ENCODE measurements at regions not wholly inside any gene's neighbourhood (a gene's known extent, or its start where the extent isn't known, plus 50 kb on each side); places are given as distances from the start of the nearest gene placed in this dataset.

GRCh38 chr13:79907527-79907926 is 426.6 kb downstream of the NDFIP2 start:
- Histone ChIP-seq H3K27me3 (ENCODE audit: control insufficient read depth, insufficient read depth, low read length) (no peaks in the 10 kb centered on the region), H3K4me3 (ENCODE audit: low read depth, low read length) (no peak overlapping the region), H3K36me3 (ENCODE audit: control insufficient read depth, insufficient read depth, low read length) (no peaks in the 10 kb centered on the region)
- no peak for DNase-seq (ENCODE audit: low read depth)
- no peak for TF ChIP-seq CTCF (IDR thresholded peaks at IDR 0.05; ENCODE audit: insufficient read depth, low read length, poor library complexity, severe bottlenecking)

GRCh38 chr13:79906345-79906744 is 425.4 kb downstream of the NDFIP2 start:
- DNase-seq (ENCODE audit: low read depth) = no peak
- no peak overlapping the region for H3K4me3 ChIP-seq (ENCODE audit: low read depth, low read length)
- TF ChIP-seq CTCF (IDR thresholded peaks at IDR 0.05; ENCODE audit: insufficient read depth, low read length, poor library complexity, severe bottlenecking) = no peak
- H3K27me3 ChIP-seq (ENCODE audit: control insufficient read depth, insufficient read depth, low read length) = no peaks in the 10 kb centered on the region
- no peaks in the 10 kb centered on the region for H3K36me3 ChIP-seq (ENCODE audit: control insufficient read depth, insufficient read depth, low read length)

- Histone ChIP-seq H3K27me3 (ENCODE audit: control insufficient read depth, insufficient read depth, low read length) (no peaks in the 10 kb centered on the region), H3K36me3 (ENCODE audit: control insufficient read depth, insufficient read depth, low read length) (no peaks in the 10 kb centered on the region), H3K4me3 (ENCODE audit: low read depth, low read length) (no peak overlapping the region)
- no peak for TF ChIP-seq CTCF (IDR thresholded peaks at IDR 0.05; ENCODE audit: insufficient read depth, low read length, poor library complexity, severe bottlenecking)
- no peak for DNase-seq (ENCODE audit: low read depth)
Observed at GRCh38 chr13:79905018-79905417, 424.1 kb downstream of the NDFIP2 start.

- TF ChIP-seq CTCF (IDR thresholded peaks at IDR 0.05; ENCODE audit: insufficient read depth, low read length, poor library complexity, severe bottlenecking) = no peak
- peak; percentile 23 for DNase-seq (ENCODE audit: low read depth)
- no peaks in the 10 kb centered on the region for H3K36me3 ChIP-seq (ENCODE audit: control insufficient read depth, insufficient read depth, low read length)
Observed at GRCh38 chr13:79904581-79904980, 423.6 kb downstream of the NDFIP2 start.

GRCh38 chr13:79901336-79901735 is 420.4 kb downstream of the NDFIP2 start:
- Histone ChIP-seq H3K36me3 (ENCODE audit: control insufficient read depth, insufficient read depth, low read length) (no peaks in the 10 kb centered on the region), H3K4me3 (ENCODE audit: low read depth, low read length) (no peak overlapping the region), H3K27me3 (ENCODE audit: control insufficient read depth, insufficient read depth, low read length) (no peaks in the 10 kb centered on the region)
- no peak for DNase-seq (ENCODE audit: low read depth)
- no peak for TF ChIP-seq CTCF (IDR thresholded peaks at IDR 0.05; ENCODE audit: insufficient read depth, low read length, poor library complexity, severe bottlenecking)

More at GRCh38 chr13:79904581-79904980, 423.6 kb downstream of the NDFIP2 start:
- Histone ChIP-seq H3K27me3 (ENCODE audit: control insufficient read depth, insufficient read depth, low read length) (no peaks in the 10 kb centered on the region), H3K4me3 (ENCODE audit: low read depth, low read length) (no peak overlapping the region)

- no peak for TF ChIP-seq CTCF (IDR thresholded peaks at IDR 0.05; ENCODE audit: insufficient read depth, low read length, poor library complexity, severe bottlenecking)
- Histone ChIP-seq H3K4me3 (ENCODE audit: low read depth, low read length) (no peak overlapping the region), H3K27me3 (ENCODE audit: control insufficient read depth, insufficient read depth, low read length) (no peaks in the 10 kb centered on the region), H3K36me3 (ENCODE audit: control insufficient read depth, insufficient read depth, low read length) (no peaks in the 10 kb centered on the region)
- no peak for DNase-seq (ENCODE audit: low read depth)
Observed at GRCh38 chr13:79900356-79900755, 419.4 kb downstream of the NDFIP2 start.
